ENCODE measurements at regions not wholly inside any gene's neighbourhood (a gene's known extent, or its start where the extent isn't known, plus 50 kb on each side); places are given as distances from the start of the nearest gene placed in this dataset.

DNA sequence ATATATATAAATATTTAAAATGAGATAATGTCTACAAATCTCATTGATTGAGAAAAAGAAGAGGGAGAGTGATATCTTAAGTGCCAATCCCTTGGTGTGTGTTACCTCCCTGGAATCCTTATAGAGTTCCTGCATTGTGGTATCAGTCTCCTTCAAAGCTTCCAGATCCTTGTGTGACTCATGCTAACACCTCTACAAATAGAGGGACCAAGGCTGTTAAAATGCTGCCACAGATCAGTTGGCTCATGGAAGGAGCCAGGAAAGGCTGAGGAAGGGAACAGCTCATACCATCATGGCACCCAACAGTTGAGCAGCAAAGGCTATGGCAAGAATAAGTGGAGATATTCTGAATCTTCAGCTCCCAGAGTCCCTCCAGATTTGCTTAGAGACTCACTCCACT is 163.6 kb upstream of the ISX start:
- H3K27me3 ChIP-seq (ENCODE audit: control insufficient read depth in 1 of 2, insufficient read depth in 2 of 2, low read length in 2 of 2), result no peaks in the 10 kb centered on the region
- ATAC-seq (ENCODE audit: poor library complexity), result no peak
- H3K36me3 ChIP-seq (ENCODE audit: insufficient read depth, low read length), result no peaks in the 10 kb centered on the region
- H3K4me1 ChIP-seq (ENCODE audit: insufficient read depth, low read length), result no peaks in the 10 kb centered on the region
- Mint-ChIP-seq H3K4me3 (no peak overlapping the region), H3K9me3 (no peaks in the 10 kb centered on the region), H3K4me1 (ENCODE audit: low read depth) (no peaks in the 10 kb centered on the region), H3K36me3 (ENCODE audit: low read depth) (no peaks in the 10 kb centered on the region), H3K27ac (no peak overlapping the region), H3K27me3 (no peaks in the 10 kb centered on the region)
- ChIA-PET CTCF (no interaction called here), POLR2A (no interaction called here)
- no peak for DNase-seq
- H3K9me3 ChIP-seq (ENCODE audit: control insufficient read depth in 1 of 2, insufficient read depth in 1 of 2, low read length in 2 of 2), result no peaks in the 10 kb centered on the region
- no peak overlapping the region for H3K27ac ChIP-seq (ENCODE audit: low read depth in 1 of 2, low read length in 2 of 2)
- TF ChIP-seq, protein P1, sequence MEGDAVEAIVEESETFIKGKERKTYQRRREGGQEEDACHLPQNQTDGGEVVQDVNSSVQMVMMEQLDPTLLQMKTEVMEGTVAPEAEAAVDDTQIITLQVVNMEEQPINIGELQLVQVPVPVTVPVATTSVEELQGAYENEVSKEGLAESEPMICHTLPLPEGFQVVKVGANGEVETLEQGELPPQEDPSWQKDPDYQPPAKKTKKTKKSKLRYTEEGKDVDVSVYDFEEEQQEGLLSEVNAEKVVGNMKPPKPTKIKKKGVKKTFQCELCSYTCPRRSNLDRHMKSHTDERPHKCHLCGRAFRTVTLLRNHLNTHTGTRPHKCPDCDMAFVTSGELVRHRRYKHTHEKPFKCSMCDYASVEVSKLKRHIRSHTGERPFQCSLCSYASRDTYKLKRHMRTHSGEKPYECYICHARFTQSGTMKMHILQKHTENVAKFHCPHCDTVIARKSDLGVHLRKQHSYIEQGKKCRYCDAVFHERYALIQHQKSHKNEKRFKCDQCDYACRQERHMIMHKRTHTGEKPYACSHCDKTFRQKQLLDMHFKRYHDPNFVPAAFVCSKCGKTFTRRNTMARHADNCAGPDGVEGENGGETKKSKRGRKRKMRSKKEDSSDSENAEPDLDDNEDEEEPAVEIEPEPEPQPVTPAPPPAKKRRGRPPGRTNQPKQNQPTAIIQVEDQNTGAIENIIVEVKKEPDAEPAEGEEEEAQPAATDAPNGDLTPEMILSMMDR (IDR thresholded peaks at IDR 0.05), result no peak
- no peak overlapping the region for H3K4me3 ChIP-seq (ENCODE audit: low read length)
- intact Hi-C loops (cut with DNase I, micrococcal nuclease), result no loop called here

- ChIA-PET POLR2A (no interaction called here), CTCF (no interaction called here)
- H3K9me3 ChIP-seq (ENCODE audit: control insufficient read depth in 1 of 2, insufficient read depth in 1 of 2, low read length in 2 of 2), result no peaks in the 10 kb centered on the region
- H3K36me3 Mint-ChIP-seq (ENCODE audit: low read depth), result no peaks in the 10 kb centered on the region
- H3K27me3 Mint-ChIP-seq, result no peaks in the 10 kb centered on the region
- peaks cover 0 to 2% of the 10 kb centered on the region in 2 experiments for H3K27me3 ChIP-seq (ENCODE audit: control insufficient read depth in 1 of 2, insufficient read depth in 2 of 2, low read length in 2 of 2)
- no peak overlapping the region for H3K27ac ChIP-seq (ENCODE audit: low read depth in 1 of 2, low read length in 2 of 2)
- H3K4me1 Mint-ChIP-seq (ENCODE audit: low read depth), result no peaks in the 10 kb centered on the region
- no peaks in the 10 kb centered on the region for H3K4me1 ChIP-seq (ENCODE audit: insufficient read depth, low read length)
- H3K4me3 ChIP-seq (ENCODE audit: low read length), result no peak overlapping the region
- H3K4me3 Mint-ChIP-seq, result no peak overlapping the region
- DNase-seq (no peak), ATAC-seq (ENCODE audit: poor library complexity) (no peak)
- TF ChIP-seq, protein P1 (IDR thresholded peaks at IDR 0.05), result no peak
- intact Hi-C loops (cut with DNase I, micrococcal nuclease), result no loop called here
- no peaks in the 10 kb centered on the region for H3K9me3 Mint-ChIP-seq
- H3K27ac Mint-ChIP-seq, result no peak overlapping the region
- H3K36me3 ChIP-seq (ENCODE audit: insufficient read depth, low read length), result no peaks in the 10 kb centered on the region
Observed at GRCh38 chr22:34903416-34903815, 162.5 kb upstream of the ISX start.

GRCh38 chr22:34904486-34904885 is 161.5 kb upstream of the ISX start:
- Mint-ChIP-seq H3K27ac (no peak overlapping the region), H3K4me1 (ENCODE audit: low read depth) (no peaks in the 10 kb centered on the region), H3K4me3 (no peak overlapping the region), H3K9me3 (no peaks in the 10 kb centered on the region), H3K27me3 (no peaks in the 10 kb centered on the region), H3K36me3 (ENCODE audit: low read depth) (no peaks in the 10 kb centered on the region)
- intact Hi-C loops (cut with DNase I, micrococcal nuclease), result no loop called here
- TF ChIP-seq, protein P1 (IDR thresholded peaks at IDR 0.05), result no peak
- H3K9me3 ChIP-seq (ENCODE audit: control insufficient read depth in 1 of 2, insufficient read depth in 1 of 2, low read length in 2 of 2), result no peaks in the 10 kb centered on the region
- H3K27me3 ChIP-seq (ENCODE audit: control insufficient read depth in 1 of 2, insufficient read depth in 2 of 2, low read length in 2 of 2), result peaks cover 0 to 2% of the 10 kb centered on the region in 2 experiments
- H3K36me3 ChIP-seq (ENCODE audit: insufficient read depth, low read length), result no peaks in the 10 kb centered on the region
- H3K27ac ChIP-seq (ENCODE audit: low read depth in 1 of 2, low read length in 2 of 2), result no peak overlapping the region
- ATAC-seq (ENCODE audit: poor library complexity), result no peak
- ChIA-PET POLR2A (no interaction called here), CTCF (no interaction called here)
- no peaks in the 10 kb centered on the region for H3K4me1 ChIP-seq (ENCODE audit: insufficient read depth, low read length)
- DNase-seq, result no peak
- no peak overlapping the region for H3K4me3 ChIP-seq (ENCODE audit: low read length)
